H1 (cell line): ENCODE measurements at regions not wholly inside any gene's neighbourhood (a gene's known extent, or its start where the extent isn't known, plus 50 kb on each side); places are given as distances from the start of the nearest gene placed in this dataset.

ENCODE experiments used
- CTCF ChIA-PET: fragments of 300-600 bp; sonication (Branson Sonifier 250); formaldehyde crosslinking; loops from one replicate; lab custom pipeline; 2021; ENCODE audit not compliant: partially characterized antibody; lab: Charles Lee
- POLR2A ChIA-PET: fragments of 300-600 bp; sonication (Branson Sonifier 250); formaldehyde crosslinking; loops from one replicate; lab custom pipeline; 2021; ENCODE audit warnings: inconsistent platforms; ENCODE audit not compliant: partially characterized antibody; lab: Charles Lee
- DNase-seq, 2 experiments: peaks; one replicate each; pipeline versions ENCODE4 v3.0.0 to v3.0.0-alpha.2; 2010 to 2022; ENCODE audit warnings: low spot score in 2 of 2, low read depth in 1 of 2, mixed read lengths in 1 of 2
- FAIRE-seq: peaks from 2 replicates; lab custom pipeline; 2011; peaks lifted over from hg19 to GRCh38; lab: Jason Lieb, UNC
- H2AFZ ChIP-seq: 2 replicates; pipeline ENCODE4 v1.8.1; 2012; ENCODE audit warnings: low read length, inconsistent platforms
- H2AK5ac ChIP-seq: 2 replicates; pipeline ENCODE4 v1.6.1; 2013; ENCODE audit warnings: low read depth, low read length
- H2BK120ac ChIP-seq: replicated peaks from 2 replicates; pipeline ENCODE3; 2013; ENCODE audit warnings: low read depth, low read length, inconsistent platforms
- H2BK12ac ChIP-seq: 2 replicates; pipeline ENCODE4 v1.6.1; 2013; ENCODE audit warnings: low read depth, low read length
- H2BK15ac ChIP-seq: 2 replicates; pipeline ENCODE4 v1.6.1; 2013; ENCODE audit warnings: low read length
- H2BK20ac ChIP-seq: 2 replicates; pipeline ENCODE4 v1.6.1; 2013; ENCODE audit warnings: low read length
- H2BK5ac ChIP-seq: 2 replicates; pipeline ENCODE4 v1.6.1; 2013; ENCODE audit warnings: low read depth, low read length
- H3K14ac ChIP-seq: 2 replicates; pipeline ENCODE4 v1.6.1; 2013; ENCODE audit warnings: inconsistent platforms; ENCODE audit not compliant: insufficient read length
- H3K18ac ChIP-seq: 2 replicates; pipeline ENCODE4 v1.6.1; 2013; ENCODE audit warnings: low read length; ENCODE audit errors: extremely low read depth
- H3K23ac ChIP-seq: 2 replicates; pipeline ENCODE4 v1.6.1; 2013; ENCODE audit warnings: inconsistent platforms; ENCODE audit not compliant: insufficient read length
- H3K23me2 ChIP-seq: 2 replicates; pipeline ENCODE4 v1.6.1; 2013; ENCODE audit warnings: low read depth, low read length
- H3K27ac ChIP-seq: 2 replicates; pipeline ENCODE4 v1.6.1; 2011; ENCODE audit warnings: low read depth, low read length, inconsistent platforms
- H3K27me3 ChIP-seq, 4 experiments: replicated peaks in 1 of 4; 1 replicate in 1 of 4; 2 replicates in 3 of 4; pipeline versions ENCODE4 v1.6.1 to v1.8.1; 2011 to 2013; ENCODE audit warnings: low read length in 3 of 4, mild to moderate bottlenecking in 3 of 4, inconsistent platforms in 2 of 4, mixed read lengths in 2 of 4, moderate library complexity in 1 of 4; ENCODE audit not compliant: control insufficient read depth in 3 of 4, insufficient read depth in 3 of 4; ENCODE audit errors: extremely low read depth in 1 of 4
- H3K36me3 ChIP-seq, 4 experiments: 2 replicates each; pipeline versions ENCODE4 v1.6.1 to v1.8.1; 2011 to 2013; ENCODE audit warnings: mild to moderate bottlenecking in 4 of 4, low read length in 3 of 4, moderate library complexity in 2 of 4, control low read depth in 1 of 4, inconsistent platforms in 1 of 4; ENCODE audit not compliant: insufficient read depth in 4 of 4, control insufficient read depth in 2 of 4
- H3K4ac ChIP-seq: replicated peaks from 2 replicates; pipeline ENCODE3; 2013; ENCODE audit warnings: low read length, low read depth, mixed read lengths, inconsistent platforms; ENCODE audit not compliant: insufficient read length
- H3K4me1 ChIP-seq, 4 experiments: replicated peaks in 1 of 4; 1 replicate in 1 of 4; 2 replicates in 3 of 4; pipeline versions ENCODE4 v1.6.1 to v1.8.1; 2011 to 2013; ENCODE audit warnings: low read length in 3 of 4, inconsistent platforms in 2 of 4, mixed read lengths in 1 of 4; ENCODE audit not compliant: insufficient read depth in 4 of 4, control insufficient read depth in 3 of 4
- H3K4me2 ChIP-seq, 2 experiments: 2 replicates each; pipeline versions ENCODE4 v1.6.1 to v1.8.1; 2011 to 2013; ENCODE audit warnings: low read depth in 2 of 2, low read length in 2 of 2, control low read depth in 1 of 2, inconsistent platforms in 1 of 2, mild to moderate bottlenecking in 1 of 2; ENCODE audit not compliant: insufficient read depth in 1 of 2
- H3K4me3 ChIP-seq, 4 experiments: fragments of 200-600, 300-600 bp in 1 of 4; sonication (generic), shearing (Covaris generic), sonication (Bioruptor Twin) in 1 of 4; 2 replicates each; pipeline versions ENCODE4 v1.5.1 to v1.8.1; 2011 to 2016; ENCODE audit warnings: low read length in 4 of 4, low read depth in 3 of 4, control low read depth in 2 of 4, inconsistent platforms in 2 of 4, mild to moderate bottlenecking in 2 of 4, mixed read lengths in 1 of 4, moderate library complexity in 1 of 4; ENCODE audit not compliant: insufficient read depth in 2 of 4; ENCODE audit errors: extremely low read depth in 1 of 4
- H3K56ac ChIP-seq: replicated peaks from 2 replicates; pipeline ENCODE3; 2013; ENCODE audit warnings: low read depth, mild to moderate bottlenecking, mixed read lengths, low read length, inconsistent platforms; ENCODE audit not compliant: insufficient read length
- H3K79me1 ChIP-seq: 2 replicates; pipeline ENCODE4 v1.6.1; 2013; ENCODE audit warnings: low read depth, low read length, control low read depth
- H3K79me2 ChIP-seq, 2 experiments: 2 replicates each; pipeline versions ENCODE4 v1.6.1 to v1.8.1; 2012 to 2013; ENCODE audit warnings: low read length in 2 of 2, mild to moderate bottlenecking in 2 of 2, inconsistent platforms in 1 of 2; ENCODE audit not compliant: insufficient read depth in 2 of 2, control insufficient read depth in 1 of 2
- H3K9ac ChIP-seq, 4 experiments: replicated peaks in 1 of 4; 1 replicate in 1 of 4; 2 replicates in 3 of 4; pipeline versions ENCODE4 v1.6.1 to v1.8.1; 2011 to 2013; ENCODE audit warnings: low read depth in 3 of 4, low read length in 3 of 4, control low read depth in 2 of 4, mild to moderate bottlenecking in 2 of 4, moderate library complexity in 2 of 4, inconsistent platforms in 1 of 4; ENCODE audit errors: extremely low read depth in 1 of 4
- H3K9me3 ChIP-seq, 2 experiments: 2 replicates each; pipeline versions ENCODE4 v1.6.1 to v1.8.1; 2012 to 2013; ENCODE audit warnings: mild to moderate bottlenecking in 2 of 2, moderate library complexity in 2 of 2, control low read depth in 1 of 2, inconsistent platforms in 1 of 2, low read depth in 1 of 2, low read length in 1 of 2, mixed read lengths in 1 of 2; ENCODE audit not compliant: insufficient read depth in 2 of 2
- H4K20me1 ChIP-seq, 2 experiments: replicated peaks in 1 of 2; 2 replicates each; pipeline versions ENCODE3 to v1.8.1; 2011 to 2013; ENCODE audit warnings: inconsistent platforms in 2 of 2, low read length in 2 of 2, mild to moderate bottlenecking in 1 of 2; ENCODE audit not compliant: insufficient read depth in 2 of 2, control insufficient read depth in 1 of 2
- H4K5ac ChIP-seq: 2 replicates; pipeline ENCODE4 v1.6.1; 2013; ENCODE audit warnings: low read length, low read depth, mixed read lengths, inconsistent platforms; ENCODE audit not compliant: insufficient read length
- H4K8ac ChIP-seq: 2 replicates; pipeline ENCODE4 v1.8.0; 2013; ENCODE audit warnings: mild to moderate bottlenecking, moderate library complexity, low read length, inconsistent platforms; ENCODE audit not compliant: insufficient read depth; ENCODE audit errors: extremely low read depth
- H4K91ac ChIP-seq: replicated peaks from 2 replicates; pipeline ENCODE3; 2013; ENCODE audit warnings: low read length, mixed read lengths, inconsistent platforms; ENCODE audit not compliant: insufficient read length
- GABPA ChIP-seq: IDR thresholded peaks from 2 replicates; pipeline ENCODE4 v1.6.1; 2011; ENCODE audit warnings: mild to moderate bottlenecking, low read length, moderate library complexity, borderline replicate concordance; ENCODE audit not compliant: insufficient read depth
- KDM4A ChIP-seq: IDR thresholded peaks from one replicate; pipeline ENCODE4 v1.7.1; 2012; ENCODE audit warnings: low read depth, mild to moderate bottlenecking, moderate library complexity, low read length, inconsistent platforms; ENCODE audit not compliant: severe bottlenecking
- NRF1 ChIP-seq: IDR thresholded peaks from 2 replicates; pipeline ENCODE4 v1.6.1; 2011; ENCODE audit warnings: mild to moderate bottlenecking, low read depth, low read length, improper control_type of control experiment
- PHF8 ChIP-seq: fragments of 200-600 bp; sonication (generic); conservative IDR thresholded peaks from 2 replicates; pipeline ENCODE4 v1.7.1; 2012; ENCODE audit warnings: low read depth, mild to moderate bottlenecking, inconsistent platforms, low read length, moderate library complexity
- RXRA ChIP-seq: IDR thresholded peaks from 2 replicates; pipeline ENCODE4 v1.6.1; 2011; ENCODE audit warnings: low read depth, mild to moderate bottlenecking, low read length, moderate library complexity; ENCODE audit not compliant: insufficient read depth
- SP1 ChIP-seq: IDR thresholded peaks from 2 replicates; pipeline ENCODE4 v1.6.1; 2011; ENCODE audit warnings: low read depth, low read length
- SP2 ChIP-seq: IDR thresholded peaks from 2 replicates; pipeline ENCODE4 v1.6.1; 2012; ENCODE audit warnings: mild to moderate bottlenecking, low read length, inconsistent platforms
- SRF ChIP-seq: IDR thresholded peaks from 2 replicates; pipeline ENCODE4 v1.6.1; 2011; ENCODE audit warnings: mild to moderate bottlenecking, low read depth, low read length, moderate library complexity
- TAF7 ChIP-seq: optimal IDR thresholded peaks from 2 replicates; pipeline ENCODE3; 2011; ENCODE audit warnings: low read depth, mild to moderate bottlenecking, inconsistent platforms, low read length, moderate library complexity, borderline replicate concordance
- TCF12 ChIP-seq: IDR thresholded peaks from 2 replicates; pipeline ENCODE4 v1.6.1; 2011; ENCODE audit warnings: low read depth, mild to moderate bottlenecking, low read length
- TEAD4 ChIP-seq: IDR thresholded peaks from 2 replicates; pipeline ENCODE4 v1.6.1; 2012; ENCODE audit warnings: low read depth, low read length, inconsistent platforms, mixed read lengths
- USF2 ChIP-seq: IDR thresholded peaks from 2 replicates; pipeline ENCODE4 v1.6.1; 2011; ENCODE audit warnings: low read length, improper control_type of control experiment
- WGBS, 2 experiments: shearing (Covaris generic) in 1 of 2; methylation state at CpG; one replicate each; pipeline versions ENCODE4 v1.1.6 to v1.1.7; 2013 to 2015; ENCODE audit warnings: low lambda C conversion rate in 2 of 2, mixed read lengths in 2 of 2, inconsistent platforms in 1 of 2, low coverage in 1 of 2, missing lambda C conversion rate in 1 of 2; ENCODE audit not compliant: insufficient replicate concordance in 2 of 2, insufficient coverage in 1 of 2, insufficient read length in 1 of 2; ENCODE audit errors: extremely low coverage in 1 of 2, missing lambda C conversion rate in 1 of 2; 5-methylcytosine and 5-hydroxymethylcytosine counted together
- TF ChIP-seq, protein P1 (sequence below): IDR thresholded peaks from 2 replicates; pipeline ENCODE4 v1.6.1; 2012; ENCODE audit warnings: low read length, inconsistent platforms

DNA sequence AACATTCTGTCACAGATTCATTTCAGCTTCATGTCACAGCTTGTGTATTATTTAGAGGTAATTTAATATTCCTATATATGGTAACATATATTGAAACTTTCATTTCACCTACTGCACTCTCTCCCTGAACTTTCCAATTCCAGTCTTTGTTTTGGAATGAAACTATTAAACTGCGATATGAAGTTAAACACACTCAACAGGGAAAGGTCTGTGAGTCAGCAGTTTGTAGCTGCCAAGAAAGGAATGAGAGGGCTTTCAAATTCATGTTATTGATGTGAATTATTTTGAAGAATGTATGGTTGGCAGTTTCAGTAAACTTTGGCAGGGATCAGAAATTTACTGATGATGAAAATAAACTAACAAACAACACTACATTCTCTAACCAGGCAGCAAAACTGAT, 148.3 kb downstream of the HNMT start:
- H3K36me3 ChIP-seq: no peaks in the 10 kb centered on the region
- no peaks in the 10 kb centered on the region for H3K79me1 ChIP-seq
- no peak overlapping the region for H4K5ac ChIP-seq
- no peak overlapping the region for H2BK20ac ChIP-seq
- no peak overlapping the region for H3K23ac ChIP-seq
- no peak overlapping the region for H3K27ac ChIP-seq
- no peaks in the 10 kb centered on the region for H3K4me1 ChIP-seq
- no peak overlapping the region for H2BK12ac ChIP-seq
- H4K20me1 ChIP-seq: no peaks in the 10 kb centered on the region
- H3K79me2 ChIP-seq: no peaks in the 10 kb centered on the region
- no peaks in the 10 kb centered on the region for H3K23me2 ChIP-seq
- H3K9ac ChIP-seq: no peak overlapping the region
- CTCF ChIA-PET: no interaction called here
- FAIRE-seq (no peak), DNase-seq (no peak)
- H2AFZ ChIP-seq: no peak overlapping the region
- H3K27me3 ChIP-seq: no peaks in the 10 kb centered on the region
- H4K8ac ChIP-seq: no peak overlapping the region
- no peak overlapping the region for H3K14ac ChIP-seq
- no peak overlapping the region for H3K18ac ChIP-seq
- H3K4ac ChIP-seq: no peak overlapping the region
- TF ChIP-seq NRF1: no peak
- TF ChIP-seq TAF7: no peak
- no peak for TF ChIP-seq SP2
- no peak for TF ChIP-seq SP1
- no peak for TF ChIP-seq TEAD4
- no peak for TF ChIP-seq TCF12
- no peak for TF ChIP-seq KDM4A
- no peak for TF ChIP-seq SRF
- no peak for TF ChIP-seq USF2
- TF ChIP-seq, protein P1, sequence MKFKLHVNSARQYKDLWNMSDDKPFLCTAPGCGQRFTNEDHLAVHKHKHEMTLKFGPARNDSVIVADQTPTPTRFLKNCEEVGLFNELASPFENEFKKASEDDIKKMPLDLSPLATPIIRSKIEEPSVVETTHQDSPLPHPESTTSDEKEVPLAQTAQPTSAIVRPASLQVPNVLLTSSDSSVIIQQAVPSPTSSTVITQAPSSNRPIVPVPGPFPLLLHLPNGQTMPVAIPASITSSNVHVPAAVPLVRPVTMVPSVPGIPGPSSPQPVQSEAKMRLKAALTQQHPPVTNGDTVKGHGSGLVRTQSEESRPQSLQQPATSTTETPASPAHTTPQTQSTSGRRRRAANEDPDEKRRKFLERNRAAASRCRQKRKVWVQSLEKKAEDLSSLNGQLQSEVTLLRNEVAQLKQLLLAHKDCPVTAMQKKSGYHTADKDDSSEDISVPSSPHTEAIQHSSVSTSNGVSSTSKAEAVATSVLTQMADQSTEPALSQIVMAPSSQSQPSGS: no peak
- no peak for TF ChIP-seq GABPA
- TF ChIP-seq RXRA: no peak
- TF ChIP-seq PHF8: no peak
- POLR2A ChIA-PET: no interaction called here
- 94% methylated on average over 1 of the region's 1 CpG; no CpG with 5 or more reads in 1 of the 2 experiments for WGBS, 2 experiments
- no peak overlapping the region for H4K91ac ChIP-seq
- peaks cover 4 to 7% of the 10 kb centered on the region in 2 experiments; a peak in 2 of 4 replicates for H3K9me3 ChIP-seq
- H3K4me3 ChIP-seq: no peak overlapping the region
- H2BK5ac ChIP-seq: no peak overlapping the region
- H2BK120ac ChIP-seq: no peak overlapping the region
- no peak overlapping the region for H3K56ac ChIP-seq
- H2AK5ac ChIP-seq: no peak overlapping the region
- H2BK15ac ChIP-seq: no peak overlapping the region
- H3K4me2 ChIP-seq: no peak overlapping the region
